ENCODE measurements at regions not wholly inside any gene's neighbourhood (a gene's known extent, or its start where the extent isn't known, plus 50 kb on each side); places are given as distances from the start of the nearest gene placed in this dataset.

- TF ChIP-seq EZH2phosphoT487 (IDR thresholded peaks at IDR 0.05) (no peak), CTCF (IDR thresholded peaks at IDR 0.05) (no peak)
- H2AFZ ChIP-seq (replicated peaks): peak overlapping the region; percentile 7
- peaks cover 7% of the 10 kb centered on the region for H3K4me1 Mint-ChIP-seq
- H3K9ac ChIP-seq: no peak overlapping the region
- H3K27me3 Mint-ChIP-seq (ENCODE audit: insufficient read depth, low read depth): no peaks in the 10 kb centered on the region
- peaks cover 7% of the 10 kb centered on the region for H3F3A ChIP-seq (ENCODE audit: low read depth)
- H3K9me3 ChIP-seq (ENCODE audit: low read depth): no peaks in the 10 kb centered on the region
- peaks cover 2% of the 10 kb centered on the region for H3K9me3 Mint-ChIP-seq
- no peaks in the 10 kb centered on the region for H3K79me2 ChIP-seq (ENCODE audit: low read depth)
- peak overlapping the region; percentile 5 for H3K4me2 ChIP-seq
- H3K27me3 ChIP-seq: no peaks in the 10 kb centered on the region
- H4K20me1 ChIP-seq (ENCODE audit: low read depth): no peaks in the 10 kb centered on the region
- no peak overlapping the region for H3K27ac ChIP-seq
- no peak overlapping the region for H3K4me3 ChIP-seq
- no peaks in the 10 kb centered on the region for H3K36me3 Mint-ChIP-seq
- H3K4me1 ChIP-seq: peaks cover 18% of the 10 kb centered on the region
- peak overlapping the region; percentile 18 for H3K27ac Mint-ChIP-seq
- no peak overlapping the region for H3K4me3 Mint-ChIP-seq
- DNase-seq (ENCODE audit: low spot score): peak; percentile 39
- H3K36me3 ChIP-seq: no peaks in the 10 kb centered on the region
Observed at GRCh38 chr5:31086839-31087415, 106.6 kb upstream of the CDH6 start.

- H3K36me3 Mint-ChIP-seq: no peaks in the 10 kb centered on the region
- no peaks in the 10 kb centered on the region for H4K20me1 ChIP-seq (ENCODE audit: low read depth)
- no peaks in the 10 kb centered on the region for H3K9me3 ChIP-seq (ENCODE audit: low read depth)
- no peaks in the 10 kb centered on the region for H3K36me3 ChIP-seq
- peaks cover 7% of the 10 kb centered on the region for H3K4me1 Mint-ChIP-seq
- no peak overlapping the region for H2AFZ ChIP-seq (replicated peaks)
- H3K27me3 ChIP-seq: no peaks in the 10 kb centered on the region
- H3K9me3 Mint-ChIP-seq: no peaks in the 10 kb centered on the region
- H3K4me3 Mint-ChIP-seq: no peak overlapping the region
- no peak overlapping the region for H3K4me2 ChIP-seq
- no peak overlapping the region for H3K27ac ChIP-seq
- H3K9ac ChIP-seq: no peak overlapping the region
- peaks cover 7% of the 10 kb centered on the region for H3F3A ChIP-seq (ENCODE audit: low read depth)
- no peak for DNase-seq (ENCODE audit: low spot score)
- no peak overlapping the region for H3K4me3 ChIP-seq
- no peaks in the 10 kb centered on the region for H3K79me2 ChIP-seq (ENCODE audit: low read depth)
- H3K27me3 Mint-ChIP-seq (ENCODE audit: insufficient read depth, low read depth): no peaks in the 10 kb centered on the region
- H3K27ac Mint-ChIP-seq: no peak overlapping the region
- peaks cover 18% of the 10 kb centered on the region for H3K4me1 ChIP-seq
- TF ChIP-seq CTCF (IDR thresholded peaks at IDR 0.05) (no peak), EZH2 (IDR thresholded peaks at IDR 0.05) (no peak), EZH2phosphoT487 (IDR thresholded peaks at IDR 0.05) (no peak)
Observed at GRCh38 chr5:31084871-31085270, 108.6 kb upstream of the CDH6 start.

- Histone ChIP-seq H4K20me1 (ENCODE audit: low read depth) (no peaks in the 10 kb centered on the region), H3K27ac (no peak overlapping the region), H3K27me3 (no peaks in the 10 kb centered on the region), H3K79me2 (ENCODE audit: low read depth) (no peaks in the 10 kb centered on the region), H3K9me3 (ENCODE audit: low read depth) (no peaks in the 10 kb centered on the region), H3K4me1 (peaks cover 28% of the 10 kb centered on the region), H3K9ac (no peak overlapping the region), H3K4me2 (no peak overlapping the region), H3K36me3 (no peaks in the 10 kb centered on the region), H2AFZ (replicated peaks) (no peak overlapping the region), H3F3A (ENCODE audit: low read depth) (peaks cover 7% of the 10 kb centered on the region), H3K4me3 (no peak overlapping the region)
- H3K27ac Mint-ChIP-seq: no peak overlapping the region
- H3K36me3 Mint-ChIP-seq: no peaks in the 10 kb centered on the region
- TF ChIP-seq EZH2phosphoT487 (IDR thresholded peaks at IDR 0.05): no peak
- no peak for TF ChIP-seq CTCF (IDR thresholded peaks at IDR 0.05)
- no peak for TF ChIP-seq EZH2 (IDR thresholded peaks at IDR 0.05)
- no peak overlapping the region for H3K4me3 Mint-ChIP-seq
- H3K9me3 Mint-ChIP-seq: no peaks in the 10 kb centered on the region
- DNase-seq (ENCODE audit: low spot score): no peak
- no peaks in the 10 kb centered on the region for H3K27me3 Mint-ChIP-seq (ENCODE audit: insufficient read depth, low read depth)
- peaks cover 19% of the 10 kb centered on the region for H3K4me1 Mint-ChIP-seq
Observed at GRCh38 chr5:31083364-31083763, 110.1 kb upstream of the CDH6 start.
